Motor neuron (in vitro differentiated cells): ENCODE measurements at regions not wholly inside any gene's neighbourhood (a gene's known extent, or its start where the extent isn't known, plus 50 kb on each side); places are given as distances from the start of the nearest gene placed in this dataset.
A peak's percentile ranks its signal among the peaks of the same experiment; 100 is the strongest.

ENCODE experiments used
- ATAC-seq, 8 experiments: fragments of 200-7000 bp; cut with Tn5 transposase; replicated peaks in 6 of 8; 2 replicates each; pipeline ENCODE4 v1.8.0; 2021; ENCODE audit warnings: mild to moderate bottlenecking in 8 of 8, moderate library complexity in 8 of 8
- H3K27ac ChIP-seq, 2 donors: fragments of 250-450 bp; sonication (Bioruptor Pico); 2 replicates each; pipeline ENCODE4 v1.9.0; 2021; ENCODE audit warnings: antibody characterized with exemption in 2 of 2, mild to moderate bottlenecking in 2 of 2, moderate library complexity in 1 of 2
- H3K4me1 ChIP-seq, 2 donors: fragments of 250-450 bp; sonication (Bioruptor Pico); replicated peaks in 1 of 2; 2 replicates each; pipeline ENCODE4 v1.6.1; 2021; ENCODE audit warnings: antibody characterized with exemption in 2 of 2, mild to moderate bottlenecking in 2 of 2, moderate library complexity in 1 of 2
- H3K4me3 ChIP-seq, 5 donors: fragments of 250-450 bp; sonication (Bioruptor Pico); 2 replicates each; pipeline ENCODE4 v1.9.0; 2021; ENCODE audit warnings: antibody characterized with exemption in 5 of 5, mild to moderate bottlenecking in 5 of 5, moderate library complexity in 4 of 5
- WGBS, 10 experiments: fragments of 450-650 bp; shearing (Covaris generic); methylation state at CpG; one replicate each; pipeline ENCODE4 v1.0.0; 2022; 5-methylcytosine and 5-hydroxymethylcytosine counted together
- in situ Hi-C, 9 experiments: fragments of 400-800 bp; cut with MboI; loops; one replicate each; pipeline ENCODE4 v1.15.0; 2021; ENCODE audit warnings: low sequenced_read_pairs in 9 of 9, low pct_unique_long_range_greater_than_20kb in 2 of 9; ENCODE audit not compliant: unreplicated experiment in 9 of 9

GRCh38 chr4:115370490-115370889, 257.1 kb upstream of the NDST4 start:
- Histone ChIP-seq H3K27ac (no peak overlapping the region), H3K4me3 (no peak overlapping the region), H3K4me1 (peaks cover 0 to 8% of the 10 kb centered on the region in 2 donors)
- 8 to 100% (median 77%) methylated on average over 1 to 3 of the region's 3 CpGs for WGBS, 10 experiments
- no peak for ATAC-seq
- in situ Hi-C loops = no loop called here

- H3K4me3 ChIP-seq = no peak overlapping the region
- ATAC-seq = no peak
- WGBS, 10 experiments = 20 to 100% (median 86%) methylated on average over 3 of the region's 3 CpGs; no CpG with 5 or more reads in 2 of the 10 experiments
- H3K27ac ChIP-seq = no peak overlapping the region
- in situ Hi-C loops = no loop called here
- H3K4me1 ChIP-seq = peaks cover 0 to 8% of the 10 kb centered on the region in 2 donors
Measured at GRCh38 chr4:115370012-115370411, 256.6 kb upstream of the NDST4 start.

- Histone ChIP-seq H3K4me1 (peaks cover 0 to 8% of the 10 kb centered on the region in 2 donors), H3K27ac (no peak overlapping the region), H3K4me3 (no peak overlapping the region)
- 0 to 73% (median 67%) methylated on average over 1 to 3 of the region's 4 CpGs; no CpG with 5 or more reads in 7 of the 10 experiments for WGBS, 10 experiments
- in situ Hi-C loops = no loop called here
- no peak for ATAC-seq
Measured at GRCh38 chr4:115366390-115366789, 253.0 kb upstream of the NDST4 start.

GRCh38 chr4:115365185-115365584, 251.8 kb upstream of the NDST4 start:
- H3K4me1 ChIP-seq = peaks cover 0 to 8% of the 10 kb centered on the region in 2 donors
- no peak overlapping the region for H3K4me3 ChIP-seq
- no peak overlapping the region for H3K27ac ChIP-seq
- no peak for ATAC-seq
- in situ Hi-C loops = no loop called here
- WGBS, 10 experiments = 57 to 87% (median 73%) methylated on average over 2 to 3 of the region's 3 CpGs; no CpG with 5 or more reads in 7 of the 10 experiments

GRCh38 chr4:115361781-115362180, 248.4 kb upstream of the NDST4 start:
- no peak overlapping the region for H3K4me3 ChIP-seq
- no peak overlapping the region for H3K27ac ChIP-seq
- no peaks in the 10 kb centered on the region for H3K4me1 ChIP-seq
- peak in 2 of 8 experiments; percentile 26 to 28 for ATAC-seq
- in situ Hi-C loops = no loop called here

- no peaks in the 10 kb centered on the region for H3K4me1 ChIP-seq
- in situ Hi-C loops = no loop called here
- peak in 3 of 8 experiments; percentile 31 to 55 (median 32) for ATAC-seq
- H3K27ac ChIP-seq = no peak overlapping the region
- no peak overlapping the region for H3K4me3 ChIP-seq
- 7 to 92% (median 65%) methylated on average over 1 to 2 of the region's 2 CpGs for WGBS, 10 experiments
Measured at GRCh38 chr4:115360431-115360830, 247.0 kb upstream of the NDST4 start.

- ATAC-seq = no peak
- H3K4me1 ChIP-seq = no peaks in the 10 kb centered on the region
- in situ Hi-C loops = no loop called here
Measured at GRCh38 chr4:115357776-115358175, 244.4 kb upstream of the NDST4 start.

GRCh38 chr4:115356176-115356575, 242.8 kb upstream of the NDST4 start:
- in situ Hi-C loops = no loop called here
- no peak overlapping the region for H3K27ac ChIP-seq
- ATAC-seq = no peak
- no peak overlapping the region for H3K4me3 ChIP-seq
- WGBS, 10 experiments = 51 to 97% (median 86%) methylated on average over 3 to 5 of the region's 5 CpGs; no CpG with 5 or more reads in 1 of the 10 experiments
- H3K4me1 ChIP-seq = no peaks in the 10 kb centered on the region

More at GRCh38 chr4:115357776-115358175, 244.4 kb upstream of the NDST4 start:
- no peak overlapping the region for H3K4me3 ChIP-seq
- no peak overlapping the region for H3K27ac ChIP-seq

GRCh38 chr4:115355329-115355728, 241.9 kb upstream of the NDST4 start:
- no peak for ATAC-seq
- Histone ChIP-seq H3K4me1 (no peaks in the 10 kb centered on the region), H3K4me3 (no peak overlapping the region), H3K27ac (no peak overlapping the region)
- 0 to 100% (median 53%) methylated on average over 1 to 2 of the region's 3 CpGs; no CpG with 5 or more reads in 5 of the 10 experiments for WGBS, 10 experiments
- in situ Hi-C loops = no loop called here

GRCh38 chr4:115353370-115353769, 239.9 kb upstream of the NDST4 start:
- Histone ChIP-seq H3K27ac (no peak overlapping the region), H3K4me1 (no peaks in the 10 kb centered on the region), H3K4me3 (no peak overlapping the region)
- no peak for ATAC-seq
- in situ Hi-C loops = no loop called here
- WGBS, 10 experiments = 57 to 100% (median 100%) methylated on average over 1 of the region's 1 CpG; no CpG with 5 or more reads in 5 of the 10 experiments

- in situ Hi-C loops = no loop called here
- H3K4me3 ChIP-seq = no peak overlapping the region
- ATAC-seq = peak in 1 of 8 experiments; percentile 17
- H3K27ac ChIP-seq = no peak overlapping the region
- H3K4me1 ChIP-seq = no peaks in the 10 kb centered on the region
Measured at GRCh38 chr4:115343171-115343570, 229.8 kb upstream of the NDST4 start.

GRCh38 chr4:115334736-115335411, 221.5 kb upstream of the NDST4 start:
- H3K4me3 ChIP-seq = no peak overlapping the region
- in situ Hi-C loops = no loop called here
- peaks cover 0 to 3% of the 10 kb centered on the region in 2 donors for H3K4me1 ChIP-seq
- no peak overlapping the region for H3K27ac ChIP-seq
- no peak for ATAC-seq
- 16 to 100% (median 89%) methylated on average over 1 to 4 of the region's 4 CpGs for whole genome bisulfite sequencing, 10 experiments

GRCh38 chr4:115332078-115332477, 218.7 kb upstream of the NDST4 start:
- peak in 1 of 8 experiments; percentile 45 for ATAC-seq
- peaks cover 0 to 3% of the 10 kb centered on the region in 2 donors for H3K4me1 ChIP-seq
- in situ Hi-C loops = no loop called here
- 44 to 100% (median 92%) methylated on average over 1 of the region's 1 CpG; no CpG with 5 or more reads in 3 of the 10 experiments for WGBS, 10 experiments
- H3K4me3 ChIP-seq = no peak overlapping the region
- H3K27ac ChIP-seq = no peak overlapping the region

GRCh38 chr4:115331241-115331640, 217.8 kb upstream of the NDST4 start:
- no peak for ATAC-seq
- in situ Hi-C loops = no loop called here

More at GRCh38 chr4:115331241-115331640, 217.8 kb upstream of the NDST4 start:
- H3K27ac ChIP-seq = no peak overlapping the region
- 17 to 100% (median 100%) methylated on average over 1 to 2 of the region's 2 CpGs; no CpG with 5 or more reads in 3 of the 10 experiments for WGBS, 10 experiments
- H3K4me1 ChIP-seq = peaks cover 0 to 3% of the 10 kb centered on the region in 2 donors
- no peak overlapping the region for H3K4me3 ChIP-seq
